Tibial nerve (tissue), 4 donors: ENCODE measurements at regions not wholly inside any gene's neighbourhood (a gene's known extent, or its start where the extent isn't known, plus 50 kb on each side); places are given as distances from the start of the nearest gene placed in this dataset.

Experiments
- DNase-seq, 2 donors: peaks; one replicate each; pipeline ENCODE4 v3.0.0-alpha.2; 2019; ENCODE audit warnings: low spot score in 2 of 2
- H3K27ac ChIP-seq, 4 donors: fragments of 200-600 bp; sonication (generic) in 3 of 4; one replicate each; pipeline ENCODE4 v1.5.1; 2017 to 2019; ENCODE audit warnings: mild to moderate bottlenecking in 1 of 4
- H3K27me3 ChIP-seq, 2 donors: fragments of 200-600 bp; sonication (generic) in 1 of 2; one replicate each; pipeline versions ENCODE4 v1.5.1 to v1.6.0; 2017 to 2019
- H3K36me3 ChIP-seq, 3 donors: fragments of 200-600 bp; sonication (generic); one replicate each; pipeline ENCODE4 v1.5.1; 2018 to 2019
- H3K4me1 ChIP-seq, 4 donors: fragments of 200-600 bp; sonication (generic) in 3 of 4; one replicate each; pipeline ENCODE4 v1.5.1; 2017 to 2019
- H3K4me3 ChIP-seq, 4 donors: fragments of 200-600 bp; sonication (generic) in 3 of 4; one replicate each; pipeline ENCODE4 v1.5.1; 2017 to 2019; ENCODE audit warnings: mild to moderate bottlenecking in 1 of 4, moderate library complexity in 1 of 4
- H3K9me3 ChIP-seq, 4 donors: fragments of 200-600 bp; sonication (generic) in 3 of 4; one replicate each; pipeline ENCODE4 v1.5.1; 2017 to 2019
- CTCF ChIP-seq, 5 experiments: fragments of 200-600 bp in 3 of 5; fragments of 450-650 bp in 2 of 5; sonication (generic) in 3 of 5; IDR thresholded peaks; one replicate each; pipeline ENCODE4 v1.5.1; 2016 to 2019; ENCODE audit warnings: antibody characterized with exemption in 5 of 5, mild to moderate bottlenecking in 3 of 5, moderate library complexity in 2 of 5
- EP300 ChIP-seq, 2 donors: sonication (generic); formaldehyde crosslinking; IDR thresholded peaks; one replicate each; pipeline ENCODE4 v1.6.1; 2017; ENCODE audit warnings: antibody characterized with exemption in 2 of 2, mild to moderate bottlenecking in 1 of 2
- POLR2A ChIP-seq, 2 donors: fragments of 450-650 bp; IDR thresholded peaks; one replicate each; pipeline ENCODE4 v1.6.1; 2017; ENCODE audit warnings: antibody characterized with exemption in 2 of 2, mild to moderate bottlenecking in 2 of 2, moderate library complexity in 2 of 2
- WGBS, 2 donors: methylation state at CpG; one replicate each; pipeline ENCODE4 v1.1.5; 2018; 5-methylcytosine and 5-hydroxymethylcytosine counted together

GRCh38 chr18:44609181-44609941, 71.3 kb upstream of the SETBP1 start:
- Histone ChIP-seq H3K36me3 (no peaks in the 10 kb centered on the region), H3K27ac (no peak overlapping the region), H3K4me3 (no peak overlapping the region), H3K4me1 (no peaks in the 10 kb centered on the region), H3K27me3 (no peaks in the 10 kb centered on the region), H3K9me3 (no peaks in the 10 kb centered on the region)
- TF ChIP-seq POLR2A (IDR thresholded peaks at IDR 0.05) (no peak), EP300 (IDR thresholded peaks at IDR 0.05) (no peak), CTCF (IDR thresholded peaks at IDR 0.05) (no peak)
- 37 to 38% methylated on average over 2 of the region's 2 CpGs for WGBS, 2 donors
- no peak for DNase-seq

DNA sequence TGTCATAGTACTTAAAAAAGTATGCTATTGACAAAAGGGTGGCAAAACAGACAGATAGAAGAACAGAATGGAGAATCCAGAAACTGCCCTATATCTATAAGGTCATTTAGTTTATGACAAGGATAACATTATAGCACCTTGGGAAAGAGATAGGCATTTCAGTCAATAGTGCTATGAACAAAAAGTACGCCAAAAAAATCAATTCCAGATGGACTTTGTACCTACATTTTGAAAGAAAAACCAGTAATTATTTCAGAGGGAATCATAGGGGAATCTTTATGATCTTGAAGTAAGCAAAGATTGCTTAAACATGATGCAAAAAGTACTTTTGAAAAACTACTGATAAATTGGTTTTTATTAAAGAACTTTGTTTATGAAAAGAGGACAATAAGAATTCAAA, 59.9 kb upstream of the SETBP1 start:
- 64 to 81% methylated on average over 1 of the region's 1 CpG for WGBS, 2 donors
- TF ChIP-seq CTCF (IDR thresholded peaks at IDR 0.05) (no peak), EP300 (IDR thresholded peaks at IDR 0.05) (no peak), POLR2A (IDR thresholded peaks at IDR 0.05) (no peak)

DNA sequence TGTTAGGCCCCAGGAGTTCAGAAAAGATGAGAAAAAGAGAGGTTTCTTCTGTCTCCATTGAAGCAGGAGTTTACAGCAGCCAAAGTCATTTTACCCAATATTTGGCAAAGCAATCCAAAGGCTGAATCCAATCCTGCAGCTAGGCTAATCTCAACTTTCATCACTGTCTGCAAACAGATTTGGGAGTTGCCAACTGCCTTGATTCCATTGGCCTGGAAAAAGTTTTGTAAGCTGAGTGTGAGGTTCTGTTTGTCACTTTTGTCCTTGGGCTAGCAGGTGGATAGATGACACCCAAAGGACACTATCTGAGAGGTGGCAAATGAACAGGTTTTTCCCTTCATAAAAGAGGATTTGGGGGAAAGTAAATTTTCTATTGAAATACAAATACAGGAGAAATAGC, 56.6 kb upstream of the SETBP1 start:
- no peak for TF ChIP-seq EP300 (IDR thresholded peaks at IDR 0.05)
- no peaks in the 10 kb centered on the region for H3K9me3 ChIP-seq
- H3K36me3 ChIP-seq = no peaks in the 10 kb centered on the region
- peaks cover 0 to 7% (median 0%) of the 10 kb centered on the region in 4 donors for H3K4me1 ChIP-seq
- no peak overlapping the region for H3K27ac ChIP-seq
- H3K27me3 ChIP-seq = no peaks in the 10 kb centered on the region
- no peak for DNase-seq
- H3K4me3 ChIP-seq = no peak overlapping the region

More for the DNA sequence above, 59.9 kb upstream of the SETBP1 start:
- H3K4me1 ChIP-seq = no peaks in the 10 kb centered on the region
- no peak for DNase-seq
- H3K27ac ChIP-seq = no peak overlapping the region
- H3K4me3 ChIP-seq = no peak overlapping the region
- no peaks in the 10 kb centered on the region for H3K27me3 ChIP-seq
- H3K36me3 ChIP-seq = no peaks in the 10 kb centered on the region
- peaks cover 0 to 6% (median 1%) of the 10 kb centered on the region in 4 donors for H3K9me3 ChIP-seq

- Histone ChIP-seq H3K27me3 (no peaks in the 10 kb centered on the region), H3K9me3 (no peaks in the 10 kb centered on the region), H3K36me3 (no peaks in the 10 kb centered on the region), H3K4me3 (no peak overlapping the region), H3K4me1 (peaks cover 0 to 7% (median 0%) of the 10 kb centered on the region in 4 donors), H3K27ac (no peak overlapping the region)
- WGBS, 2 donors = 86 to 93% methylated on average over 3 of the region's 3 CpGs
- no peak for DNase-seq
- no peak for TF ChIP-seq CTCF (IDR thresholded peaks at IDR 0.05)
- no peak for TF ChIP-seq POLR2A (IDR thresholded peaks at IDR 0.05)
- no peak for TF ChIP-seq EP300 (IDR thresholded peaks at IDR 0.05)
Observed at GRCh38 chr18:44625386-44625785, 55.3 kb upstream of the SETBP1 start.

DNA sequence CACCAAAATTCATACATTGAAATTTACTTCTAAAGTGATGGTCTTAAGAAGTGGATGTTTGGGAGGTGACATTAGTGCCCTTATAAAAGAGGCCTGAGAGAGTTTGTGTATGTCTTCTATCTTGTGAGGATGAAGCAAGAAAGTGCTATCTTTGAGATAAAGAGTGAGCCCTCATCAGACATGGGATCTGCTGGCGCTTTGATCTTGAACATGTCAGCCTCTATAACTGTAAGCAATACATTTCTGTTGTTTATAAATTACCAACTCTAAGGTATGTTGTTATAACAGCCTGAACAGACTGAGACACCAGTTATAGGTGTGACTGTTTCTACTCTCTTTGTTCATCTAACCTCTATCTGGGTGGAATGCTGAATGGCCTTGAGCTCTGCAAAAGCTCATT, 54.5 kb upstream of the SETBP1 start:
- Histone ChIP-seq H3K27ac (no peak overlapping the region), H3K27me3 (no peaks in the 10 kb centered on the region), H3K36me3 (no peaks in the 10 kb centered on the region), H3K9me3 (no peaks in the 10 kb centered on the region), H3K4me1 (peaks cover 0 to 7% (median 0%) of the 10 kb centered on the region in 4 donors), H3K4me3 (no peak overlapping the region)
- 100% methylated on average over 1 of the region's 1 CpG for WGBS, 2 donors
- no peak for TF ChIP-seq POLR2A (IDR thresholded peaks at IDR 0.05)
- TF ChIP-seq CTCF (IDR thresholded peaks at IDR 0.05) = no peak
- TF ChIP-seq EP300 (IDR thresholded peaks at IDR 0.05) = no peak
- DNase-seq = no peak
